GM12865 (cell line): ENCODE measurements at regions not wholly inside any gene's neighbourhood (a gene's known extent, or its start where the extent isn't known, plus 50 kb on each side); places are given as distances from the start of the nearest gene placed in this dataset.

Experiments
- DNase-seq: peaks from one replicate; pipeline ENCODE4 v3.0.0; 2010; ENCODE audit warnings: low read depth
- H3K4me3 ChIP-seq: 2 replicates; pipeline ENCODE4 v1.5.1; 2011; ENCODE audit warnings: mild to moderate bottlenecking, low read depth, low read length, control low read depth
- CTCF ChIP-seq: IDR thresholded peaks from 2 replicates; pipeline ENCODE4 v1.5.1; 2011; ENCODE audit warnings: low read length, control low read depth, low read depth, inconsistent platforms; ENCODE audit not compliant: insufficient read depth; ENCODE audit errors: missing control alignments

- no peak overlapping the region for H3K4me3 ChIP-seq
- TF ChIP-seq CTCF = no peak
- no peak for DNase-seq
Measured at GRCh38 chr2:134783912-134784311, 54.5 kb upstream of the ACMSD start.

GRCh38 chr2:134785659-134786430 lies 52.6 kb upstream of the ACMSD start:
- TF ChIP-seq CTCF = no peak
- no peak overlapping the region for H3K4me3 ChIP-seq
- DNase-seq = no peak

GRCh38 chr2:134788417-134788816 lies 50.0 kb upstream of the ACMSD start:
- TF ChIP-seq CTCF = no peak
- DNase-seq = no peak
- H3K4me3 ChIP-seq = no peak overlapping the region
